ENCODE measurements at regions not wholly inside any gene's neighbourhood (a gene's known extent, or its start where the extent isn't known, plus 50 kb on each side); places are given as distances from the start of the nearest gene placed in this dataset.

DNA sequence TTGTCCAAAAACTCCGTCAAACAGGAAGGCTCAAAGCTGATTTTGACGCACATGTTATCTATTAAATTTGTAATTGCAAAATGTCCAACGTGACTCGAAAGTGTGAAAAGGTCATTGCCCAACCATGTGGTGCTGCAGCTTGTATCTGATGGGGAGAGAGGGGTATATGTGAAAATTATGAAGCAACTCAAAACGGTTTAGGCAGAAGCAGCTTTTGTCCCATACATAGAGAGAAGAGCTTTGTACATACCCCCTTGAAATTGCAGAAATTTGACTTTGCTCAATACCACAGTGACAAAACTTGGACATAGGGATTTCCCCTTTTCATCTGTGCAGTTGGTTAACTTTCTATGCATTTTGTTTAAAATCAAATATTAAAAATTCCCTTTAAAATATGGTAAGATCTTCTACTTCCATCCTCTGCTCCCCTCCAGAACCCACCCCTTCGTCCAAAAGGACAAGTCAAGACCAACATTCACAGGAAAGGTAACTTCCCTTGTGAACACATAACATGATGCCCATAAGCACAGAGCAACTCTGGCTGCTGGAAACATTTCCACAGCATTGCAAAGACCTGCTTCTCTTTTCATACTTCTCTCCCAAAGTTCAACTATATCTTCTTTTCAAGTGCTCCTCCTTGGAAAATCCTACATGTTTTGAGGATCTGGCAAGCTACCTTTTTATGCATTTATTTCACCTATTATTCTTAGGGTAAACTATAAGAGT is 253.7 kb upstream of the THBS1 start:
- no peak for DNase-seq

DNA sequence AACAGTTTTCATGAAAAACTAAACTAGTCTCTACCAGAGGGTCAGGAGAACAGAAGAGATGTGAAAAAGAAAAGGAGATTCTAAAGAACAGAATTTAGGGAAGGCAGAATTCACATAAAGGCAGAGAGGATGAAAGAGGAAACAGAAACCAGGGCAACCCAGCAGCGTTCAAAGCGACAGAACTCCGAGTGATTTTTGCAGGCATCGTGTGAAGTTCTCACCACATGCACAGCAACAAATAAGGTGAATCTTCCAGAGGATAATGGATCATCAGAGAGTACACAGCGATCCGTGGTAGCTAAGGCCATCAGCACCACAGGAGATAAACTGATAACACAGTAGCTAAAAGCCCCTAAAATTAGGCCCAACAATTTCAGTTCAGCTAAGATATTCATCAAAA is 250.8 kb upstream of the THBS1 start:
- no peak for DNase-seq

DNA sequence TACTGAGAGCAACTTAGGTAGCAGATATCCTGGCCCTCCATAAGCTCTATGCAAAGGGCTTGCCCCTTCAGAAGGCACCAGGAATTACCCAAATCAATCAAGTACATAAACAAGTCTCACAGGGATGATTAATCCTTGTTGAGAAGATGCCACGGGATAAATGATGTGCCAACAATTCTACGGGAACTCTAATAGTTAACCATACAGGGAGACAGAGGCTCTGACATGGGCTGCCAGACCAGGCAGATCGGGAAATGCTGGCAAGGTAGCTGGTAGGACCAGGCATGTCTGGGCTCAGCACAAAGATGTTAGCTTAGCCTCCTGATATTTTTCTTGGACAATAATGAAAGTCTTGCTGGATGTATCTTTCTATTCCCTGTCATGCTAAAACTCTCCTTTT is 249.3 kb upstream of the THBS1 start:
- no peak for DNase-seq

- DNase-seq, result no peak
Measured at GRCh38 chr15:39332846-39333245, 248.0 kb upstream of the THBS1 start.

GRCh38 chr15:39333393-39333792 is 247.5 kb upstream of the THBS1 start:
- DNase-seq, result no peak

GRCh38 chr15:39333896-39334295 is 247.0 kb upstream of the THBS1 start:
- no peak for DNase-seq

GRCh38 chr15:39336926-39337325 is 244.0 kb upstream of the THBS1 start:
- DNase-seq, result no peak

DNA sequence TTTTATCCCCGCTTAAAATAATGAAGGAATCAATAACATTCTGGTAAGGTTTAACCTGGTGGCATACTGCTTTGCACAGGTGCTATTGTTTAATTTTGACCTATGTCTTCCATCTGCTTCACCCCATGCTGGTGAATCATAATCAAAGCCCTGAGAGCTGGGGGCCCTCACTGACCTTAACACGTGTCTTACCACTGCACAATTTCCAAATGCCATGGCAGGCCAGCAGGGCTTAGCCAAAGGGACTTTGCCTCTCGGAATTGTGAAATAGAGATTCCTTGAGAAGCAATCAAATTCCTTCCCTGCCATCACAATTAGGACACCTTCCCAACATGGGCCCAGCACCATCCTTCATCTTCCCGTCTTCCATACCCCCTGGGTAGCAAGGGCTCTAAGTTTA is 242.6 kb upstream of the THBS1 start:
- no peak for DNase-seq

DNA sequence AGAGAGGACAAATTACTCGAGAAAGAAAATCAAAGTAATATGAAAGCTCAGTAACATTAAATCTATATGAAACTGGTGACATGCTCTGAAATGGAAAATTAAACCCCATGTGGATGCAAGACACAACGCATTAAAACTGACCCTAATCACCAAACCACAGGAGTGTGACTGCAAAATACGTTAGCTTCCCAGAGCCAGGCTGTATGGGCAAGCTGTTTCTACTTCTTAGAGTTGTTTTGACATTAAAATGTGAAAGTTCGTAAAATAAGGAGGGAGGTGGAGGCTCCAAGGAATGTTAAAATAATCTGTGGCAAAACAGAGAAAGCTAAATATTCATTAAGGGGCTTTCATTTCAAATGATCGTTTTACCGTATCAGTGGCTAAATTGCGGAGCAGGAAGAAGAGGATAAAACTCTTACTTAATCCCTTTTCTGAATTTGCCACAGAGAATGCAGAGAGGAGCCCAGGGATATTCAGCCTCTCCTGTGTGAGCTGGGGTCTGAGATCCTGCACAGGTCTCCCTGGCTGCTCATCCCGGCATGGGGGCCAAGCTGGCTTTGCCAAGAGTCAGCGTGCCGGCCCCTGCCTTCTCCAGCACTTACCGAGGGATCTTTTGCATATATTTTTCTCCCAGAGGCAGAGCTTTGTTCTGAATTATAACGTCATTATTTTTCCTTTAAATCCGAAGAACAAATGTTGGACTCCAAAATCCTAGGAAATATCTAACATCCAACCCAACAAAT is 239.8 kb upstream of the THBS1 start:
- DNase-seq, result no peak

GRCh38 chr15:39344662-39345141 is 236.2 kb upstream of the THBS1 start:
- DNase-seq, result no peak

- DNase-seq, result no peak
Measured at GRCh38 chr15:39345176-39345575, 235.7 kb upstream of the THBS1 start.

DNA sequence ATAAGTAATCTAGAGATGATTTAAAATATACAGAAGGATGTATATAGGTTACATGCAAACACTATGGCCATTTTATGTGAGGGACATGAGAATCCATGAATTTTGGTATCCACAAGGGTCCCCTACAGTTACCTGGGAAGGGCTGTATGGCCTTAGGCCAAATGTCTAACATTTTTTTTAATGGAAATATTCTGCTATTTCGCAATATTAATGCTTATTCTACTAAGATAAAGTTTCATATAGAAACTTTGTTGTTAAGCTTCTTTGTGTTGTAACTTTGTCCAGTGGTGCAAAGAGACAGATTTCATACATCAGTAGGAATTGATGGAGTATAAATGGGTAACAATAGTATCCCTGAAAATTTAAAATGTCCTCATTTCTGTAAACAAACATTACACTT is 233.4 kb upstream of the THBS1 start:
- DNase-seq, result no peak

DNA sequence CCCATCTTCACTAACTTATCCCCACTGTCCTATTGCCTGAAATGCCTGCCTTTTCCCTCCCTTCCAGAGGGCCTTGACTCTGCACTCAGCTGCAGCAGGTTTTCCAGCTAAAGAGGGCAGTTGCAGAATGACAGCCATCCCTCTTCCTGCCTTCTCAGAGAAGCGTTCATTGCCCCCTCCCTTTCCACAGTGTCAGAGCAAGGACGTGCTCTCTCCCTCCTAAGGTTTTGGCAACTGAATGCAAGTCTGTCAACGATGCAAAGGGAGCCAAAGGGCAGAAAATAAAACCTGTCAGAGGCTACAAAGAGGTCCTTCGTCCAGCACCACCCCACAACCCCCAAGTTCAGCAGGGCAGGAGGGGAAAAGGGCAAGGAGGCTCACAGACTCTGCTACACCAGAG is 230.1 kb upstream of the THBS1 start:
- no peak for DNase-seq

DNA sequence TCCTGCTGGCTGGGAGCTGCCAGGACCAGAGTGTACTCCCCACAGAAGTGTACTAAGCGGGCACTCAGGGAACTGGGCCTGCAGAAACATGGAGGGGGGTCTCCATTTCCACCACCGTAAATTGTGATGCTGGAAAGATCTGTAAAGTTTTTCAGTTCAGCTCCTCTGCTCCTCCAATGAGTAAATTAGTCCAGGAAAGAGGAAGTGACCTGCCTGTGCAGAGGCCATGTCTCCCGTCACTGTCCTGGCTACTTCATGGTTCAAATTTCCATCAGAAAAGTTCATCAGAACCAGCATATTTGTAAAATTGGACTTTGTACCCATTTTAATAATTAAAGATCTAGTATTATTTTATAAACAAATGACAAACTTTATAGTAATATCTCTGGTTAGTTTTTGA is 226.7 kb upstream of the THBS1 start:
- no peak for DNase-seq

- DNase-seq, result no peak
Measured at GRCh38 chr15:39357480-39358268, 223.2 kb upstream of the THBS1 start.

- DNase-seq, result no peak
Measured at GRCh38 chr15:39358441-39359041, 222.3 kb upstream of the THBS1 start.

- DNase-seq, result no peak
Measured at GRCh38 chr15:39359771-39360170, 221.1 kb upstream of the THBS1 start.

- no peak for DNase-seq
Measured at GRCh38 chr15:39360452-39360851, 220.4 kb upstream of the THBS1 start.

- no peak for DNase-seq
Measured at GRCh38 chr15:39361497-39361896, 219.4 kb upstream of the THBS1 start.

- DNase-seq, result no peak
Measured at GRCh38 chr15:39362821-39363561, 217.9 kb upstream of the THBS1 start.

DNA sequence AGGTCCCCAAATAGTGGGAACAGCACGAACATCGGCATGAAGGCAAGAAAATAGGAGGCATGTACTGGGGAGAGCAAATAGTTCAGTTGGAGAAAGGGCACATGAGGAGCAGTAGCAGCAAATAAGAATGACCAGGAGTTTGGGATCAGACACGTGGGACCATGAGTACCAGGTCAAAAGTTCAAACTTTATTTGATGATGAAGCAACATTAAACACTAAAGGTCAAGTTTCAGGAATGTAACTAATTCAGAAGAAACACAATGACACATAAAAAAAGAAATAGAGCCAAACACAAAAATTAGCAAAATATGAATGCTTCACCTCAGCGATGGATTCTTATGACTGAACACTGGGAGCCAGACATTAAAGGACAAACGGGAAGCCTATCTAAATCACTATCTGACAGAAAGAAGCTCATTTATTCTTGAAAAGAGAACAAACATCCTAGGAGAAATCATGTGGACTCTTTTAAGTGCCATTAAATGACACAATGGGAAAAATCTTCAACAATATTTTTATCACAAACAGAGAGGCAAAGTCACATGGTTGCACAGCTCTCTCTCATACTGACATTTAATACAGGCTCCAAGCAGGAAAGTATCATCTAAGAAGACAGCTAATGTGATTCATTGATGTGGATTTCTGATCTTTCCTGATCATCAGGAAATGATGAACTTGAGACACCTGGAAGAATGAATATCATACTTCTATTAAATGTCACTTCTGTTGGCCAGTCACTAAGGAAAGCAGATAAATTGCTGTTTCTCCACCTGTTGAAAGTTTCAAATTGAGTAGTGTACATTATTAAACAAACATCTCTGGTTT is 216.9 kb upstream of the THBS1 start:
- DNase-seq, result no peak

- no peak for DNase-seq
Measured at GRCh38 chr15:39364721-39365120, 216.2 kb upstream of the THBS1 start.

All from activated naive CD4-positive, alpha-beta T cell treated with anti-CD3 and anti-CD28 coated beads, Interleukin-2, amount 50 U/mL, for 16 hours (primary cell).